HG02981 (cell line): ENCODE measurements at regions not wholly inside any gene's neighbourhood (a gene's known extent, or its start where the extent isn't known, plus 50 kb on each side); places are given as distances from the start of the nearest gene placed in this dataset.
"Not testable (repeated sequence)": the region's sequence is repeated elsewhere in the genome, so short reads cannot be mapped to it uniquely, and the experiment has no call there.

ENCODE experiments used
- ATAC-seq: cut with Tn5 transposase; IDR thresholded peaks from one replicate; pipeline ENCODE4 v1.9.1; 2021; ENCODE audit warnings: mild to moderate bottlenecking, moderate library complexity; ENCODE audit not compliant: unreplicated experiment

- no peak for ATAC-seq
Observed at GRCh38 chr16:86334079-86334635, 176.2 kb upstream of the FOXF1 start.

GRCh38 chr16:86335266-86336172, 174.8 kb upstream of the FOXF1 start:
- ATAC-seq, result no peak

DNA sequence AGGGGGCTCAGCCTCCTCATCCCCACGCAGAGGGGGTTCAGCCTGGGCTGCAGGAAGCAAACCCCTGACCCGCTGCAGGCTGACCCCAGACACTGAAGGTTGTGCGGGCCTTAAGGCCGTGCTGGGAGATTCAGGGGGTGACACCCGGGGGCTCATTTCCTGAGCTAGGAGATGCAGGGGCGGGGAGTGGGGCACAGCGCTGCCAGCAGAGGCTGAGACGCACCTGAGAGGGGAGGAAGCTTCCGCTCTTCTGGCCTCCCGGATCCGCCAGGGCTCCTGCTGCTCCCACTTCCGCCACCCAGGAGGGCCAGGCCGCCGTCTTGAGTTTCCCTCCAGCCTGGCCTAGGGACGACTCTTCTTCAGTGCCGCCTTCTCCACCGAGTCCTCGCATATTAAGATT, 173.2 kb upstream of the FOXF1 start:
- ATAC-seq, result no peak

- no peak for ATAC-seq
Observed at GRCh38 chr16:86337581-86338402, 172.5 kb upstream of the FOXF1 start.

- no peak for ATAC-seq
Observed at GRCh38 chr16:86338403-86339115, 171.8 kb upstream of the FOXF1 start.

DNA sequence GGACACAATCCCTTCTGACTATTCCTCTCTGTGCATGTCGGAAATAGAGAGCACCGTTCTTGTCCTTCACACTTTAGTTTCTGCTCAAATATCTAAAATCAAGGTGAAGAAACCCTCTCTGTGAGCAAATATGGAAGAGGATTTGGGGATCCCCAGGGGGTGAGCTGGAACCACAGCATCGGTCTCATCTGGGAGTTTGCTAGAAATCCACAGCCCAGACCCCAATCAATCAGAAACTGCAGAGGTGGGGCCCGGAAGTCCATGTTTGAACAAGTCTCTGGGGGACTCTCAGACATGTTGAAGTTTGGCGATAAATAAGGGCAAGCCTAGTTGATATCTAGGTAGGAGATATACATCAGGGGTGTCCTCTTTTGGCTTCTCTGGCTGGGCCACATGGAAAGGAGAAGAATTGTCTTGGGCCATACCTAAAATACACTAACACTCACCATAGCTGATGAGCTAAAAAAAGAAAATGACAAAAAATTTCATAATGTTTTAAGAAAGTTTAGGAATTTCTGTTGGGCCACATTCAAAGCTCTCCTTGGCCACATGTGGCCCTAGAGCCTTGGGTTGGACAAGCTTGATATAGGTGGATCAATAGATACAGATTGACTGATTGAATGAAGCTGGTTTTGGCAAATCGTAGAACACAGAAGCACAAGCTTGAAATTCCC, 168.0 kb upstream of the FOXF1 start:
- ATAC-seq, result no peak

DNA sequence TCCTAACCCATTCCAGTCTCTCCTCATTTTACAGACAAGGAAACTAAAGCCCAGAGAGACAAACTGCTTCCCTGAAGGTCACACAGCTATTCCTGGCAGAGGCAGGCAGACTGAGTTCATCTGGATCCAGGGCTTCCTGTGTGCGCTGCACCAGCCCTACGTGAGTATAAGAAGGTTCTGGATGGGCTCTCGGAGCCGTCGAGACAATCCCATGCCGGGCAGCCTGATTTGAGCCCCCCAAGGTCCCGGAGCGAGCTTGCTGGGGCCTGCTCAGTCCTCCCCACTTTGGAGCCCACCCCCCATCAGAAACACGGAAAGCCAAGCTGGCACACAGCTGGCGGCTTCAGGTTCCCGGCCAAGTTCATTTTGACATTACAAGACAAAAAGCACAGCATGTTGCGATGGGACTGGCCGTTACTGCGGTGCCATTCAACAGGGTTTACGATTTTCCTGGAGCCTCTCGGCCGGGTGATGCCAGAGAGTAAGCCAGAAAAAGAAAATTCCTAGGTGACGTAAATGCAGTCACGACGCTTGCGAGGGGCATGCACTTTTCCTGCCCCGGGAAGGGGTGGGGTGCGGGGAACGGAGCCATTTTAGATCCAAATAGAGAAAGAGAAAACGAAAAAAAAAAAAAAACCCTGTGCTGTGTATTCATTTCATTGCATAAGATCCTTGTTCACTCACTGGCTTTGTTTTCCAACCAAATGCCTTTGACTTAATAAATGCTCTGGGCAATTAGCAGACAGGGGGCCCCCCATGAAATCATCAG, 167.1 kb upstream of the FOXF1 start:
- ATAC-seq, result no peak

- ATAC-seq, result no peak
Observed at GRCh38 chr16:86343796-86344585, 166.3 kb upstream of the FOXF1 start.

GRCh38 chr16:86344586-86344871, 165.8 kb upstream of the FOXF1 start:
- no peak for ATAC-seq

GRCh38 chr16:86344881-86345280, 165.4 kb upstream of the FOXF1 start:
- ATAC-seq, result no peak

DNA sequence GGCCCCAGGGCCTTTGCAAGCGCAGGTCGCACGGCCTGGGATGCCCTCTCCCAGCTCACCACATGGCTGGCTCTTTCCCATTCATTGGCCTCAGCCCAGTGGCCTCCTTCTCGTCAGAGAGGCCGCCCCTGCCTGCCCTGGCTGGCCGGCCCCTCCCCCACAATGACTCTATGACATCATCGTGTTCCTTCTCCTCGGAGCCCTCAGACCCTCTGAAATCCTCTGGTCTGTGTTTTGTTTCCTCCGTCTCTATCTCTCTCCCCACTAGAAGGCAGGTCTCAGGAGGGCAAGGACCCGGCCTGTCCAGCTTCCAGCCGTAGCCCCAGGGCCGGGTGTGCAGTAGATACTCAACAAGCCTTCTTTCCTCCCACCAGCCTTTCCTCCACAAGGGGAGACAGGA, 164.8 kb upstream of the FOXF1 start:
- ATAC-seq, result no peak

DNA sequence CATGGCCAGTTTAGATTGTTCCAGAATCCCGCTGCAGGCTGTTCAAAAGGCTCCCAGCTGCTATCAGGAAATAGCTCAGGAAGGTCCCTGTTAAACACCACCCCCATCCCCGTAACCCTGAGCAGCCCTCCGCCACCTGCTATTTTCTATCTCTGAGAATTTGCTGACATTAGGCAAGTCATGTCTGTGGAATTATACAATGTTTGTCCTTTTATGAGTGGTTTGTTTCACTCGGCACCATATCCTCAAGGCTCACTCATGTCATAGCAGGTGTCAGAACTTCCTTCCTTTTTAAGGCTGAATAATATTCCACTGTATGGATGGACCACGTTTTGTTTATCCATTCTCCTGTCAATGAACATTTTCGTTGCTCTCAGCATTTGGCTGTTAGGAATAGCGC, 164.3 kb upstream of the FOXF1 start:
- ATAC-seq, result no peak

- ATAC-seq, result no peak
Observed at GRCh38 chr16:86347090-86347489, 163.2 kb upstream of the FOXF1 start.

- no peak for ATAC-seq
Observed at GRCh38 chr16:86347916-86348555, 162.3 kb upstream of the FOXF1 start.

- no peak for ATAC-seq
Observed at GRCh38 chr16:86349338-86349900, 160.9 kb upstream of the FOXF1 start.

GRCh38 chr16:86350289-86350688, 160.0 kb upstream of the FOXF1 start:
- no peak for ATAC-seq

- no peak for ATAC-seq
Observed at GRCh38 chr16:86351041-86351784, 159.1 kb upstream of the FOXF1 start.

GRCh38 chr16:86351785-86352139, 158.6 kb upstream of the FOXF1 start:
- not testable (repeated sequence) for ATAC-seq
